Right hindlimb (tissue), 1 donor: ENCODE measurements at regions not wholly inside any gene's neighbourhood (a gene's known extent, or its start where the extent isn't known, plus 50 kb on each side); places are given as distances from the start of the nearest gene placed in this dataset.
"Not testable (repeated sequence)": the region's sequence is repeated elsewhere in the genome, so short reads cannot be mapped to it uniquely, and the experiment has no call there.

Experiments used
- DNase-seq: peaks from one replicate; pipeline ENCODE4 v3.0.0-alpha.2; 2018

DNA sequence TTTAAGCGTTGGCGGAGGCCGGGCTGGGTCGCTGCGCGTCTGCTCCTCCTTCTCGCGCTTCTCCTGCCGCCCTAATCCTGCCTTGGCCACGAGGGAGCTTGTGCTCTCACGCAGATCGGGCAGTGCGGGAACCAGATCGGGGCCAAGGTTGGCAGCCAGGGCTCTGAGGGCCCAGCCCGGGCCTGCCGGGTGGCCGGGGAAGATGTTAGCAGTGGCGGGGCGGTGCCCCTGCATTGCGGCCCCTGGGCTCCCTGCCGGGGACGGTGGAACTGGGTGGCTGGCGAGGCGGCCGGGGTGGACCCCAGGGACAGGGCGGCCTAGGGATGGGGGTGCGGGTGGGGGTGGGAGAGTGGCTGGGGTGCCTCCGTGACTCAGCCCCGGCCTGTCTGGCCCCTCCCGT is 297.4 kb downstream of the CACNA1B start:
- not testable (repeated sequence) for DNase-seq

DNA sequence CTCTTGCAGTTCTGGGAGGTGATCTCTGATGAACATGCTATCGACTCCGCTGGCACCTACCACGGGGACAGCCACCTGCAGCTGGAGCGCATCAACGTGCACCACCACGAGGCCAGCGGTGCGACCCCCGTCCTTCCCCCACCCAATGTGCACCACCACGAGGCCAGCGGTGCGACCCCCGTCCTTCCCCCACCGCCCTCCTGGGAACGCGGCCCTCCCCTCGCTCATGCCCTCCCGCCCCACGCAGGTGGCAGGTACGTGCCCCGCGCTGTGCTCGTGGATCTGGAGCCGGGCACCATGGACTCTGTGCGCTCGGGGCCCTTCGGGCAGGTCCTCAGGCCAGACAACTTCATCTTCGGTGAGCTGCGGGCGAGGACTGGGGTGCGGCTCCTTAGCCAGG is 297.8 kb downstream of the CACNA1B start:
- DNase-seq: not testable (repeated sequence)

DNA sequence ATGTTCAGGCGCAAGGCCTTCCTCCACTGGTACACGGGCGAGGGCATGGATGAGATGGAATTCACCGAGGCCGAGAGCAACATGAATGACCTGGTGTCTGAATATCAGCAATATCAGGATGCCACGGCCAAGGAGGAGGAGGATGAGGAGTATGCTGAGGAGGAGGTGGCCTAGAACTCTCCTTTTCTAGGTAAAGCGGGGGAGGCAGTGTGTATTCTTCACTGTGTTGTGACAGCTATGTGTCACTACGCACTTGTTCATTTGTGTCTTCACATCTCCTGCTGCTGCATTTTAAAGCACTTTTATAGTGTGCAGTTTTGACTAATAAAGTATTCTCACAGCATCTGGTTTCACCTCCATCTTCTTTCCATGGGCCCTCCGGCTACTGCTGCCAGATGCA is 299.5 kb downstream of the CACNA1B start:
- not testable (repeated sequence) for DNase-seq

DNA sequence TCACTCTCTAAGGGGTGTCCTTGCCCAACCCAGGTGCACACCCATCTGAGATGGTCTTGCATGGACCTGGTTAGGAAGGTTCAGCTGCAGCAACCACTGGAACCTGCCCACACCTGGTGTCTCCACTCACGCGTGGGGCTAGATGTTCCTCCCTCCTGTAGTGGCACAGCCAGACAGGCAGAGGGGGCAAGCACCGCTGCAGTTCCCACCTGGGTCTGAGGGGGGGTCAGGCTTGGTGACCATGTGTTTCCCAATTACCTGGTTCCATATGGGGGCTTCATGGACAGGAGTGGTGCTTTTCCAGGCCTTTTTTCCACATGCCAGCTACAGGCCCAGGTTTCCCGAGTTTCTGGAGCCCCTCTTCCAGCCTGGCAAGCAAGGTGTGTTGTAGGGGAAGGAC is 301.4 kb downstream of the CACNA1B start:
- not testable (repeated sequence) for DNase-seq

DNA sequence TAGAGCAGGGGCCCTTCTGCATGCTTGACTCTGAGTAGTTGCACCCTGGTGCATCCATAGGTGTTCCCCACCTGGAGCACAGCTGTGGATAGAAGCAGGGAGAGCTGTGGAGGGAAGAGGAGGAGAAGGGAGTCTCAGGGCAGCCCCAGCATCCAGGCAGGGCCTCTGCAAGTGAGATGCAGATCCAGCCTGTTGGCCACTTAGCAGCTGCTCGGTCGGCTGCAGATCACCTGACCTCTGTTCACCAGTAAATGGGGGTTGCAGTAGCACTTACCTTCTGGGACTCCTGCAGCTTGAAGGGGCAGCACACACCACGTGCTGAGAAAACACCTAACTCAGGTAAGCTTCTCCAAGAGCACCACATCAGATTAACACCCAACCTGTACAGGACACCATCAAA is 302.1 kb downstream of the CACNA1B start:
- not testable (repeated sequence) for DNase-seq

DNA sequence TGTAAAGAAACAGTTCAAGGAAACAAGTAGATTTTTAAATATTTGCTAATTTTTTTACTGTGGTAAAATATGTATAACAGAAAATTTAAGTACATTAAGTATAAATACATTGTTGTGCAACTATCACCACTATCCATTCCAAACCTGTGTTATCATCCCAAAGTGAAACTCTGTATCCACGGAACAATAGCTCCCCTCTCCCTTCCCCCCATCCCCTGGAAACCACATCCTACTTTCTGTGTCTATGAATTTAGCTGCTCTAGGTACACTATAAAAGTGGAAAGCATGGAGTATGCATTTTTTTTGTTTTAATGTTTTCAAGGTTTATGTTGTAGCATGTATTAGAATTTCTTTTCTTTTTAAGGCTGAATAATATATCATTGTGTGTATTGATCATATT is 304.4 kb downstream of the CACNA1B start:
- DNase-seq: not testable (repeated sequence)

DNA sequence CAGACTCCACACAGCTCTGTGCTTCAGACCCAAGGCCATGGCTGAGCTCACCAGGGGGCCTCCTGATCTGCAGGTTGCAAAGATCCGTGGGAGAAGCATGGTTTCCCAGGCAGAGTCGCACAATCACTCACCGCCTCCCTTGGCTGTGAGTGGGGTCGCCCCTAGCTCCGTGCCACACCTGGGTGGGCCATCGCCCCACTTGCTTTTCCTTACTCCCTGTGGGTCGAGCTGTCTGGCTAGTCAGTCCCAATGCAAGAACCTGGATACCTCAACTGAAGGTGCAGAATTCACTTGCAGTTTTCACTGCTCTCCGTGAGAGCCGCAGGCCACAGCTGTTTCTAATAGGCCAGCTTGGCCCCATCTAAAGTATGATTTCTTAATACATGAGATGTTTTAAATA is 319.6 kb downstream of the CACNA1B start:
- DNase-seq: not testable (repeated sequence)

DNA sequence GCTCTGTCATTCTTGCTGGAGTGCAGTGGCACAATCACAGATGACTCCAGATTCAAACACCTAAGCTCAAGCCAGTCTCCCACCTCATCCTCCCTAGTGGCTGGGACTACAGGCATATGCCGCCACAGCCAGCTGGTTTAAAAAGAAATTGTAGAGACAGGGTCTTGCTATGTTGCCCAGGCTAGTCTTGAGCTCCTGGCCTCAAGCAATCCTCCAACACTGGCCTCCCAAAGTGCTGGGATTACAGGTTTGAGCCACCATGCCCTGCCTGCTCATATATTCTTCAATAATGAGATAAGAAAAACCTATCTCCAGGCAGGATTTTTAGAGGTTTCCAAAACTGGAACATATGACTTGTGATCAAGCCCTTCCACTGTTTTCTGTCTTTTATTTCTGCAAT is 321.4 kb downstream of the CACNA1B start:
- not testable (repeated sequence) for DNase-seq

DNA sequence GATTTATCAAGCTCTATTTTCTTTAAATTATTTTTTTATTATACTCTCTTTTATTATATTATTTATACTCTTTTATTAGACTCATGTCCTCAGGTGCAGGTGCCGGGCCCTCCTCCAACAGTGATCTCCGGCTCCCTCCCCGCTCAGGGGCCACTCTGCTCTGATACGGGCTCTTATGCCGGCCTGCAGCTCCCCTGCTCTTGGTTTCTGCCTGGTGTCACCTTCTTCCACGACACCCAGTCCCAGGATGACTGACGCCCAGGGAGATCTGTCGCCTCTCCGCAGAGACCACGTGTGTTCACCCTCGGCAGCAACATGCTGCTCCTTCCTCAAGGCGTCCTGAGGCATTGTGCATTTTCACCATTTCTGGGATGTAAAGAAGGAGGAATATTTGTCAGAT is 322.3 kb downstream of the CACNA1B start:
- not testable (repeated sequence) for DNase-seq

DNA sequence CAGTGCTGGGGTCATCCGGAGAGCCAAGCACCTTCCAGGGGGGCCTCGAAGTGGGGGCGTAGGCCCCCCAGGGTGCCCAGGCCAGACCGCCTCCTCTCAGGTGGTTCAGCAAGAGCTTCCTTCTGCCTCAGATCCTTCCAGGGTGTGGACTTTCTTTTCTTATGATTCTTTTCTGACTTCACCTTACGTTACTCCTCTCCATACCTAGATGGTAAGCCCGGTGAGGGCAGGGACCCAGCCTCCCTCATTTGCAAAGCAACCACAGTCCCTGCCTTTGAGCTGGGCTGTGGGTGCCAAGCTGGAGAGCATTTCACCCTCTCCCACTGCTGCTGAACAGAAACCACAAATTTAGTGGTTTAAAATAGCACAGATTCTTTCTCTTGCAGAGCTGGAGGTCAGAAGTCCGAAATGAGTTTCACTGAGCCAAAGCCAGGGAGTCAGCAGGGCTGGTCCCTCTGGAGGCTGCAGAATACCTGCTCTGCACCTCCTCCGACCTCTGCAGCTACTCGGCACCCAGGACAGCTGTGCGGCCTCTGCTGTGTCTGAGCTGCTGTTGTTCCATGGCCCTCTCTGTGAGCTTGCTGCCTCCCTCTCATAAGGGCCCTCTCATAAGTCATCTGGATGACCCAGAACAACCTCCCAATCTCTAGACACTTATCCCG is 323.0 kb downstream of the CACNA1B start:
- not testable (repeated sequence) for DNase-seq

DNA sequence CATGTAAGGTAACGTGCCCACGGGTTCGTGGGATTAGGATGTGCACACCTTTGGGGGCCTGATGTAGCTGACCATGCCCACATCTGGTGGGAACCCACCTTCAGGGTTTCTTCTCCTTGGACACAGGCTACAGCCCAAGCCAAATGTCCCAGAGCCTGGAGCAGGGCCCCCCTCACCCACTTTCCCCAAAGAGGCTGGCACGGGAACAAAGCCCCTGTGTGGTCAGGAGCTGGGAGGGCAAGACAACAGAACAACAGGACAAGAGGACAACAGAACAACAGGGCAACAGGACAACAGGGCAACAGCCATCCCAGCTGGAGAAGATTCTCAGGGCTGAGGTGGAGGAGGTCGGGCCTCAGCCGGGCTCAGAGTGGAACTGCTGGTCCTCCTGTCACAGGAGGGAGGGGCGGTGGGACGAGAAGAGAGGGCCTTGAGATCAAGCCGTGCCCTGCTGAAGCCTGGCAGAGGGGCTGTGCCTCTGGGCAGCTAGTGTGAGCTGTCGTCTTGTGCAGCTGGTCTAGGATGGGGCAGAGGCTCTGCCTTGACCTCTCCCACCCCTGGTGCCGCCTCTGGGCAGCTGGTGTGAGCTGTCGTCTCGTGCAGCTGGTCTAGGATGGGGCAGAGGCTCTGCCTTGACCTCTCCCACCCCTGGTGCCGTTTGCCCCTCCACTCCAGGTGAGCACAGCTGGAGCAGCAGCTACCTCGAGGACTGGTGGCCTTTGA is 323.7 kb downstream of the CACNA1B start:
- DNase-seq: not testable (repeated sequence)

DNA sequence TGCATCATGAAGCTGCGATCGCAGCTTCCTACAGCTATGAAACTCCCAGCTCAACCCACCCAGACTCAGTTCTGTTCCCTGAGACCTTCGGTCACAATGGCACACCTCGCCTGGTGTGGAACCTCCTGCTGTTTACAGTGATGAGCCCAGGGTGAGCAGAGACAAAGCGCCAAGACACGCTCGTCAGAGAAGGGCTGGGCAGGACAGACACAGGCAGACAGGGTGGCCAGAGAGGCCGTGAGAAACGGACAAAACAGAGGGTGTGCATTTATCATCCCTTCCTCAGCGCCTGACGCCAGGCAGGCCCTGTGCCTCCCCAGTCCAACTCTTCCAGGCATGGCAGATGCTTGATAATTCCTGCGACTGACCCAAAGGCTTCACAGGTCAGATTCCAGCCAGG is 324.5 kb downstream of the CACNA1B start:
- DNase-seq: not testable (repeated sequence)

DNA sequence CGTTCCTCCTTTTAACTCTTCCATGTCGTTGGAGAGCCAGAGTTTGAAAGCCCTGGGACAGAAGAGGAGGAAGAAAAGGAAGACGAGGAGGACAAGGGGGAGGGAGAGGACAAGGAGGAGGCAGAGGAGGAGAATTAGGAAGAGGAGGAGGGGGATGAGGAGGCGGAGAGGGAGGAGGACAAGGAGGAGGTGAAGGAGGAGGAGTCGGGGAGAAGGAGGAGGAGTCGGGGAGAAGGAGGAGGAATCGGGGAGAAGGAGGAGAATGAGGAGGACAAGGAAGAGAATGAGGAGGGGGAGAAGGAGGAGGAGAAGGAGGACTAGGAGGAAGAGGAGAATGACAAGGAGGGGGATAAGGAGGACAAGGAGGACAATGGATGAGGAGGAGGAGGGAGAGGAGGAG is 325.7 kb downstream of the CACNA1B start:
- peak; percentile 7 for DNase-seq

DNA sequence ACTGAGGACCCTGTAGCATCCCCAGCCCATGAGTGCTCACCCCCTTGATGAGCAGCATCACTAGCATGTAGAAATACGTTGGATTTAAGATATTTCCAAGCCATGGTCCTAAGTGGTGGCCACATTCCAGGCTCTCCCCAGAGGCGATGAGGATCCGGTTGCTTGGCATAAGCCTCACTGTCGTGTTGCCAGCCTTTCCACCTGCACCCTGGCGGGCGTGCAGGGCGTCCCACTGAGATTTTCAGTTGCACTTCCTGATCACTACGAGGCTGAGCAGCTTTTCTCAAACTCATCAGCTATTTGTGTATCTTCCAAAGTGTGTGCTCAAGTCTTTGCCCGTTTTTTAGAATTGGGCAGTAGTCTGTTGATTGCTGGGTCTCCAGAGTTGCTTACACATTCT is 326.3 kb downstream of the CACNA1B start:
- DNase-seq: not testable (repeated sequence)

DNA sequence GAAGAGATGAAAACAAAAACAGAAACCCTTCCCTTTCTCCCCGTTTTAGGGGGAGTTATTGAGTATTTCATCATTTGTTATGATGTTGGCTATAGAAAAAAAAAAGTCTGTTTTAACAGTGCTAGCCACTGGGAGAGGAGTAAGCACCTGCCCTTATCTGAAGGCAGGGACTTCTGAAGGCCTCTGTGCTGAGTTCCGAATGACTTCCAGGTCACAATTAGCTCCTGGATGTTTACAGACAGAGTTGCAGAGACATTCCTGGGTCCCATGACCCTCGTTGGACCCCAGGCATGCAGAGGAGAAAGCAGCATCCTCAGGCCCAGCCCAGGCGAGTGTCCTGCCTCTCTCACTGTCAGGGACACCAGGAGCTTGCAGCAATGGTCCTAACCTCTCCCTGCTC is 328.5 kb downstream of the CACNA1B start:
- not testable (repeated sequence) for DNase-seq

DNA sequence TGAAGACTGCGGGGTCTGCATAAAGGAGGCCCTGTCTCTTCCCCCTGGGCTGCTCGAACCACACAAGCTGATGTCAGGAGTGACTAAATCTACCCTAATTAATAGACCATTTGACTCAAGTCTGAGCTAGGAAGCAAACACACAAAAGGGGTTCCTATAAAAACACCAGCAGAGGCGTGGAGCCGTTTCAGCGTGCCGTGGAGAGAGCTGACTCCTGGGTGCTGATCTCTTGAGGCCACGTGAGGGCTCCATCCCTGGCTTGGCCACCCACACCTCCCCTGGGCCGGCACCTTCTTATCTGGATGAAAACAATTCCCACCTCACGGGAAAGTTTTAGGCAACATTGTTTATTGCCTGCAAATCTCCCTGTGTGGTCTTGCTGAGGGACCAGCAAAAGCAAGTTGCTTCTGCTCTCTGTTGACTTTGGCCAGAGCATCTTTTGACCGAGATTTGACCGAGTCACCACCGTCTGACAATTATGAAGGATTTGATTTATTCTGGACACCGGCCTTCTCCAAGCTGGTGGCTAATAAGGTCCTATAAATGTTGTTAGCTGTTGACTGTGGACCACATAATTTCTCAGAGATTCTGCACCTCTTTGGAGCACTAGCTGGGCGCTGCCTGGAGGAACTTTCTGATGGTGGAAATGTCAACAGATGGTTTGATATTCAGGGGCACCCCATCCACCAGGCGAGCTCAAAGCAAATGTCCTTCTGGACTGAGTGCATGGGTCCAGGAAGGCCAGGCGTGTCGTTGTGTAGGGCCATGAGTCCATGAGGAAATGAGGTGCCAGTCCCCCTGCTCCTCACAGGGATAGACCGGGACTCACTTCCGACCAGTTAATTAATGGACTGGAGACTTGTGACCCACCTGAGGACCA is 330.0 kb downstream of the CACNA1B start:
- not testable (repeated sequence) for DNase-seq

DNA sequence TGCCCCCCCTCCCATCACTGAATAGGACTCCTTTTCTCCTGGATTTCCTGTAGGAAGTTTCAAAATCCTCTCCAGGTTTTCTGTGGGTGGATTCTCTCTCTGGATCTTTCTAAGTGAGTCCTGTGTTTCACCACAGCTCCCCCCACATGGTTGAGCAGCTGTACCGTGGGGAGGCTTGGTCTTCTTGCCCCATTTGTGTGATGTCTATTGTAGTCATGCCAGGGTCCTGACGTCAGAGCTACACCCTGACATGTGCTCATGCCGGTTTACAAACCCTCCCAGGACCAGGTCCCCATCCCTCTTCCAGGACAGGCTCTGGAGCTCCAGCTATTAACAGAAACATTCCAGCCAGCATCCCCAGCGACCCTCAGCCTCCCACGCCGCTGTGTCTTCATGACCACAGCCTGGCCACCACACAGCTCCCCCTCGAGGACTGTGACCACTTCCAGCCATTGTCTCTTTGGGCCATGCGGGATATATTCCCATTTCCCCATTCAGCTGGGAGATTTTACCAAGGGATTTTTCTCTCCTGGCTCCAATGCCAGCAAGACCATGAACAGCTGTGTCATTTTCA is 331.6 kb downstream of the CACNA1B start:
- peak; percentile 9 for DNase-seq

DNA sequence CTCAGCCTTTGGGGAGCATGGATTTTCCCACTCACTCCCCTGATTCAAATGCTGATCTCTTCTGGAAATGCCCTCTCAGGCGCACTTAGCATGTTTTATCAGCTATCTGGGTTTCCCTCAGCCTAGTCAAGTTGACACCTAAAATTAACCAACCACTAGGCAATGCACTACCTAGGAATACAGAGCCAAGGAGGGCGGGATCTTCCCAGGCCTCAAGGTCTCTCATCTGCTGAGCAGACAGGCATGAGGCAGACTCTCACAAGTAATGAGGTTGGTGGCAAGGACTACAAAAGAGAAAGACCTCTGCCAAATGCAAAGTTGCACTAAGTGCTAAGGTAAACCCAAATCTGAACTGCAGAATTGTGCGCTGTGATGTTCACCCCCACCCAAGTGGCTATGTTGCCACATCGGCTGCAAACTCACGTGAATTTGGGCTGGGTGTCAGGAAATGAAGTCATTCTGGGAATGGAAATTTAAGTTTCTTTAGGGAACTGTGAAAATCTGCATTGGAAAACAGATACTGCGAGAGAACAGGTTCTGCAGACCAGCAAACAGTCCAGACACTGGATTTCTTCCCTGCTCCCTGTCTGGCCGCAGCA is 332.9 kb downstream of the CACNA1B start:
- peak; percentile 18 for DNase-seq

DNA sequence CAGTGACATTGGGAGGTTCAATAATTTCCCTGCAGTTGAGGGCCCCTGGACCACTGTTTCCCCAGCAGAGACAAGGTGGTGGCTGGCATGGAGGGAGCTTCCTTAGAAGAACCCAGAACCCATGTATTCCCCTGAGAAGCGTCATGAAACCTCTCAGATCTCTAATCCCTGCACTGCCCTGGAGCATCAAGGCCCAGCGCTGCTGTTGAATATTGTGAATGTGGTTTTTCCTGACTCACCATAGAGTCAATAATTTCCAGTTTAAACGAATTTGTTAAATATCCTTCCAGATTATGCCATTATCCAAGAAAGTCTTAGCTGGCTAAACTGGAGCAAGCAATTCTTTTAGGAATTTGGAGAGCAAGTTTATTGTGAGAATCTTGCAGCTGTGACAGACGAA is 333.5 kb downstream of the CACNA1B start:
- not testable (repeated sequence) for DNase-seq

DNA sequence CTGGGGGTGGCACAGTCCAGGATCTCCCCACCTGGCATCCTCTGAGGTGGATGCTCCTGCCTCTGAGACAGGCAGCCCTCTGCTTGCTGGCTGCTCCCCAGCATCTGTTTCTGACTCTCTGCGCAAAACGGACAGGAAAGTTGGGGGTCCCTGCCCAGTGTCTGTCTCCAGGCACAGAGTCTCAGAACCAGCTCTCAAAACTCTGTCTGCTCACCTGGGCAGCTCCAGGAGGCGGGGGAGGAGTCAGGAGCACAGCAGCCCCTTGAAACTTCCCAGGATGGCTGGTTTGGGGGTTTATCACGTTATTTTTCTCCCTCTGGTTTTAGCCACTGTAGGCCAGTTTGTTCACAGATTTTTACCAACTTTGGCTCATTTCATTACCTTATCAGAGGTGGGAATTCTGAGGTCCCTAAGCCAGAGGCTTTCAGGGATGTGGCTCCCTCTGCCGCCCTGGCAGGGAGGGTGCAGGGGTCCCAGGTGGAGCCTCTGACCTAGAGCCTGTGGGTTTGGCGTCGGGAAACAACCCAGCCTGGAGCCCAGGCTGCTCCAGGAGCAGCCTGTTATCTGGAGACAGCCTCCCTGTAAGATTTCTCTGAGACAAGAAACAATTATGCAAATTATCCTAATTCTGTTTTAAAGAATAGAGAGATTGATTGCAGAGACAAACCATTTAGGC is 334.1 kb downstream of the CACNA1B start:
- DNase-seq: not testable (repeated sequence)

DNA sequence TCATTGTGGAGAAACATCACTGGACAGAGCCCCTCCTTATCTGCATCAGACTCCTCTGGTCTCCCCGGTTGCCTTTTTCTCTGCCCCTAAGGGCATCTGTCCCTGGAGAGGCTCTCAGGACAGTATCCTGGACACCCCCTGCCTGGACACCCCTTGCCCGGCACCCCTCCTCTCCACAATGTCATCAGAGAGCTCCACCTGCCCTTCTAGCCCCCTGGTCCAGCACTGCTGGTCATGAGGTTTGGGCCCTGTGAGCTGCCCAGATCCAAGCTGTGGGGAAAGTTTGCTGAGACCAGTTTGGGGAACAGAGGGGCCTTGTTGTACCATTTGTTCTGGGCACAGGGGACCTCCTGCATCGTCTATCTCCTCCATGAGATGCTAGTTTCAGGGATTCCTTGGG is 335.2 kb downstream of the CACNA1B start:
- peak; percentile 9 for DNase-seq

DNA sequence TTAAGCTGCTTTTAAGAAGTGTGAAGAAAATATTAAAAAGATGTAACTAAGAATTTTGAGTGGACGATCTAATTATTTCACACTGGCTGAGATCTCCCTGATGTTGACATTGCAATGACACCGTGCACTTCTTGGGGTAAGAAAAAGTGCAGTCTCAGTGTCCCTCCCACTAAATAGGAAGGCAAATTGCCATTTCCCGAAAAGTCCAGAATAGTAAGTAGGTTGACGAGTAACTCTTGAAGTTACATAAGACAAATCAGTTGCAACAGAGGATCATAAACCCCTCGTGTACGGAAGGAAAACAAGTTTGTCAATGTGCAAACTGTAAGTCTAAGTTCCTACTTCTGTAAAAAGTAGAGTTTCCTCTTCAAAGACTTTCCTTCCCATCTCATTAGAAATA is 336.2 kb downstream of the CACNA1B start:
- DNase-seq: not testable (repeated sequence)
